ENCODE measurements at regions not wholly inside any gene's neighbourhood (a gene's known extent, or its start where the extent isn't known, plus 50 kb on each side); places are given as distances from the start of the nearest gene placed in this dataset.

DNA sequence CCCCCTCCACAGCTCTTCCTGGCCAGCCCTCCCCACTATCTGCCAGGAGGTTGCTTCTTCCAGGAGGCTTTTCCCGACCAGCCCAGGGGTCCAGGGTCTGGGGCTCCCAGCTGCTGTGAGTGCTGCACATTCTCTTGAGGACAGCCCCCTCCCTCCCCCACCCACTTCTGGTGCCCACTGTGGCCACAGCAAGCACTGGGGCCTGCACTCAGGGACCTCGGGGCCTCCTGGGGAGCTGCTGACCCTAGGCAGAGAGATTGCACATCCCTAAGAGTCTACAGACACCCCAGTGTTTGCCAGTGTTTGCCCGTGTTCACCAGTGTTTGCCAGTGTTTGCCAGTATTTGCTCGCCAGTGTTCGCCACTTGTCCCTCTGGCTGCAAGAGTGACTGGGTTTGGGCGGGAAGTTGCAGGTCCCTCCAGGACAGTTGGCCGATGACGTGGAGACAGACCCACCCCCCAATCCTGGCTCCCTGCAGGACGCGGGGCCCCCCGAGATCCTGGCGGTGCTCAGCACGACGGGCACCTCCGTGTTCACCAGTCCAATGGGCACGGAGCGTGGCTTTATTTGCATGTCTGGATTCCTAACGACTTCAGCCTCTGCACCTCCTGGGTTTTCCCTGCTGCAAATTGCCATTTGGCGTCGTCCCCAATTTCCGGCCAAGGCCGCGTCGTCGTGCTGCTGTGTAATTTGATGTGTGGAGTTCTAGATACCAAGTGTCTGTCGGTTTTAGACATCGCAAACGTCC lies 87.5 kb upstream of the NKX1-1 start:
- DNase-seq = no peak

DNA sequence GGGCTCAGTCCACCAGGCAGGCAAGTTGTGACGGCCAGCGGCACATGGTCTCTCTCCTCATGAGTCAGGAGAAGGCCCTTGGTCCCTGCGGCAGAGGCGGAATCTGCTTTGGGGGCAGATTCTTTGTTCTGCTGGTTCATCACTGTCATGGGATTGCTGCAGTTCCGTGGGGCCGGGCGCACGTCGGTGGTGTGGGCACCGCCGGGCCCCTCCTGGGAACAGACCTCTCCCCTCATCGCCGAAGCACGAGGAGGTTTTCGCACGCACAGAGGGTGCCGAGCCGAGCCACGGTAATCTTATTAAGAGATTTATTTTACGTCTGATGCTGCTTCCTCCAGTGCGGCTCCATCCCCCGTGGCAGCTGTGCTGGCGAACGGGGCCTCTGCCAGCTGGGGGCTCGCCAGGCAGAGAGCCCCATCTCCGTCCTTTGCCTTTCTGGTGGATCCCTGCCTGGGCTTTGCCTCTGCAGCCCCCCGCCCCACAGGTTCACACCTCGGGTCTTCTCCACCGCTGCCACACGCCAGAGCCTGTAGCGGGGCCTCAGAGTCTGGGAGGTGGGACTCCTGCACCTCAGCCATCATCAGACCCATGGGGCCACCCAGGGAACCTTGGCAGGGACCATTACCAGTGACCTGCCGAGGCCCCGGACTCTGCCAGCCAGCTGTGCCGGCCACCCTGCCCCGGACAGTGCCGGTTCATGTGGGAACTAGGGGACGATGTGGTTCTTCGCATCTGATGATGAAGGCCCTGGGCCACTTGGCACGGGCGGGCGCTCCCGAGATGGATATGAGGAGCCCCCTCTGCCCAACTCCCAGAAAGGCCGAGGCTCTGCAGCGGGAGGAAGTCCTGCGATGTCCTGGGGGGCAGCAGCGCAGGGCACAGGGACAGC lies 86.7 kb upstream of the NKX1-1 start:
- DNase-seq = no peak

DNA sequence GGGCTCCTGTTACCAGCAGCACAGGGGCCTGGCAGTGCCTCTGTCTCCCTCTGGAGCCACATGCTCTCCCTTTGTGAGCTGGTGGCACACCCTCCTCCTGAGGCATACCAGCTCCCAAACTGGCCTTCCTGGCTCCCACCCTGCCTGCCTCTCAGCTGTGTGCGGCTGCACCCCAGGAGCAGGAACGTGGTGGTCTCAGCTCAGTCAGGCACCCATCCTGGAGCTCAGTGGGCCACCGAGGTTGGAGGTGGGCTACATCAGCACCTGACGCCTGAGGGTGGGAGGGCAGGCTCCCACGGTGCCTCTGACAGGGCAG lies 85.9 kb upstream of the NKX1-1 start:
- DNase-seq = no peak

DNA sequence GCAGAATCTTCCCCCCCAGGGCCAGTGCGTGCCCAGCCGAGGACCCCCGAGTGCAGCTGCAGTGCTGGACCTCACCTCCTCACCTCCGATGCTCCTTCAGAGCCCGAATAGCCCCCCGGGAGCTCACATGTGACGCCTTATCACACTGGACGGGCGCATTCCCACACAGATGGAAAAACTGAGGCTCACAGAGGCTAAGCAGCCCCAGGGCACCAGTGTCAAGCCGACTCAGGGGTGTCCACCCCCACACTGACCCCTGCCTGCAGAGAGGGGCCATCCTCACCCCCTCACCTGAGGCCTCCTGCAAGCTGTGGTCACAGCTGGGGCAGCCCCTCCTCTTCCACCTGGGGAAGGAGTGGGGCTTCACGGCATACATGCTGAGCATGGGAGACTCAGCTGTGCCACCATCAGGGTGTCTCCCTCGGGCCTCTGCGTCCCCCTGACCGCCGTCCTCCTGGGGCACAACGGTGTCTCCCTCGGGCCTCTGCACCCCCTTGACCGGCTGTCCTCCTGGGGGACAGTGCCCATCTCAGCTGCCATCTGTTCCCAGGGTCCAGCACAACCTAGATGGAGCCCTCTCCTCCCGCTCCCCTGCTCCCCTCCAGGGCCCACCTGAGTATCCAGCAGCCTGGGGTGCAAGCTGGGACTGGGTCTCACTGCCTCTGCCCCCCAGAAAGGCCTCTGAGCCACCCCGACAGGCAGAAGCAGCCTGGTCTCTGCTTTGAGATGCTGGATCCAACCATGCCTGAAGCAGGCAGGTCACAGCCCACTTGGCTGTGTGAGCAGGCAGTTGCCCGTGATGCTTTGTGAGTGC lies 85.3 kb upstream of the NKX1-1 start:
- DNase-seq = no peak

DNA sequence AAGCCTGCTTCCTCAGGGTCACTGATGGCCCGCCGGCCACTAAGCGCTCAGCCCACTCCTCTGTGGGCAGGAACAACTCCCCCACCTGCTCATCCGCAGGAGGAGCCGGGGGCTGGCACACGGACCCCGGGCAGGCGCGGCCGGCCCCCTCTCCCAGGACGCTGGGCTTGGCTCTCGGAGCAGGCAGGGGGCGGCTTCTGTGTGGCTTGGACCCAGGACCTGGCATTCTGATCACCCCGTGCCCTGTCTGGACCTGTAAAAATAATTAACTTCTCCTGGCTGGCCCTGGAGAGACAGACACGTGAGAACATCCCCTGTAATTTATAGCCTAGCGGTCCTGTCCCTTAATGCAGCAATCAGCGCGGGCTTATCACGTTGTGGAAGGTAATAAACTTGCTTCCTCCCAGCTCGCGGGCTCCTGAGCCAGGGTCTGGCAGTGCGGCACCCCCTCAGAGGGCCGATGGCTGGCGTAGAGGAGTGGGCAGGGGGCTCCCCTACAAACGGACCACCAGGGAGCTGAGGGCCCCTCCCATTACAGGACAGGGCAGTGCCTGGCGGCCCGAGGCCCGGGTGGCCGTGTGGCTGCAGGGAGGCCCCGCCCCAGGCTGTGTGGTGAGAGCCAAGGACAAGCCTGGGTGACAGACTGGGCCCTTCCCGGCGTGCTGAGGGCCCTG lies 84.5 kb upstream of the NKX1-1 start:
- no peak for DNase-seq

DNA sequence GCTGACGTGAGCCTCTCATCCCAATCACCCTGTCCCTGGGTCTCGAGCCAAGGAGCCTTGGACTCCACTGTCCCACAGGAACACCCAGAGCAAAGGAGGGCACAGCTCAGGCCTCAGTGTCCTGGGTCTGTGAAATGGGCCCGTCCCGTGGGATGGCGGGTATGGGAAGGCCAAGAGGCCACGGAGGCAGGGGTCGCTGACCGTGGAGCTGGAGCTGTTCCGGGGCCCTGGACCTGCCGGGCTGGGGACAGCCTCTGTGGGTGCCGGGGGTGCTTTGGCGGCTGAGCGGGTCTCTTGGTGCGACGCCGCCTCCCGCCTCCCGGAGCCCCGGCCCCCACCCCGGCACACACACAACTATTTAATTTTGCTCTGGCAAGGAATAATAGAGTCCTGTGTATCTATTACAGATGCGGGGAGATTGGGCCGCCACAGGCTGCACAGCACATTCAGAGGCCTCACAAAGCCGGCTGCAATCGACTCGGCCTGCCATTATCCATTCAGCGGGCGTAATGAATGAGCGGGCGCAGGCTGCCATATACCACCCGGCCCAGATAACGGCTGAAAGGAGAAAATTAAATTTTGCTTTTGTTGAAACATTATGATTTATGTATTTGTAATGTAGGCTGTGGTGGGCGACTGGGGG lies 83.9 kb upstream of the NKX1-1 start:
- DNase-seq = no peak

DNA sequence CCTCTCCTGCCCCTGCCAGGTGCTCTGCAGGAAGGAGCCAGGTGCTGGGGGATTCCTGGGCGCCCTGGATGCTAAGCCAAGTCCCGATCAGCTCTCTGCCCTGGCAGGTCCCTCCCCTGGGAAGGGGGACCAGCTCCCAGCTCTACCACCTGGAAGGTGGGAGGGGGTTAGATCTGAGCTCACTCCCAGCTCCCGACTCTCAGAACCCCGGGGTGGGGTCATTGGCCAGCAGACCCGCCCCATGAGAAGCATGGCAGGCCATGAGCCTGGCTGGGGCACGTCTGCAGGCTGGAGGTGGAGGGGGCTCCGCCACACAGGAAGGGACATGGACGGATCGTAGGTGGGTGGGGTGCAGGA lies 83.4 kb upstream of the NKX1-1 start:
- DNase-seq = no peak

DNA sequence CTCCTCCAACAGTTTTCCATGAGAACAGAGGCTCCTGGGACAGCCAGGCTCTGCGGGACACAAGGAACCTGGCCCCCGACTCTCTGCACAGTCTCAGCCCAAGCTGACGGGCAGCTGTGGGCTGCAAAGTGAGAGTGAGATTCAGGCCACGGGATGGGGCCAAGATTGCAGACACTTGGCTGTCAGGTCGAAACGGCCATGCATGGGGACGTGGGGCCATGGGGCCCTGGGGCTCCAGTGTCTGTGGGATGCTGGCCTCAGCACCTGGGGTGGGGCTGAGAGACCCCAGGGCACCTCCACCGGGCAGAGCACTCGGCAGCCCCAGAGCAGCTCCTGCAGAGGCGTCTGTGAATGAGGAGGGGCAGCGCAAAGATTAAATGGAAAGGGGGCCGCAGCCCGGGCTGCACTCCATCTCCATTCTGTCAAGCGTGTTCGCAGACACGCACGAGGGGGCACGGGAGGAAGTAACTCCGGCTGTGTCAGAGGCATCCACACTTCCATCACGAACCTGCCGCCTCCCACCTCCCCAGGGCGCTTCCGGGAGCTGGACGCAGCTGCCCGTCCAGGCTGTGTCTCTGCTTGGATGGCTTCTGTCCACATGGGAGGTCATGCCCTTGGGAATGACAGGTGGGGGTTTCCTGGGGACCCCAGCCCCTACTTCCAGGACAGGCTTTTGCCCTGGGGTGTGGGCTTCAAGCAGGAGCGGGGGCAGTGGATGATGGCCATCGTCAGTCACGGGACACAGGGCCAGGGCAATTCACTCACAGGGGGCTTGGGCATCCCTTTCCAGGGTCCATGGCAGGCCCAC lies 82.8 kb upstream of the NKX1-1 start:
- DNase-seq = no peak

DNA sequence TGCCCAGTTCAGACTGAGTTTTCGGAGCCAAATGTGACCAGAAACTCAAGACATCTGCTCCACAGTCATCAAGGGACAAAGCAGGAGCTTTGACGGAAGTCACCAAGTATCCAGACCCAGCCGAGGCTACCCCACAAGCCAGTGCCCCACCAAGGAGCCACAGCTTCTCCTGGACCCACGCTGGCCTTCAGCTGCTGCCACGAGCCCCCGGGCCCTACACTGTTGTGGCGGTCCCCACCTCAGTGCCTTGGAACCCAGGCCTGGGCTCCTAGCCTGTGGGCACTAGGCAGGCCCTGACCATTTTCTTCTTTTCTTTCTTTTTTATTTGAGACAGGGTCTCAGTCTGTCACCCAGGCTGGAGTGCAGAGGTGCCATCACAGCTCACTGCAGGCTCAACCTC lies 82.1 kb upstream of the NKX1-1 start:
- no peak for DNase-seq

DNA sequence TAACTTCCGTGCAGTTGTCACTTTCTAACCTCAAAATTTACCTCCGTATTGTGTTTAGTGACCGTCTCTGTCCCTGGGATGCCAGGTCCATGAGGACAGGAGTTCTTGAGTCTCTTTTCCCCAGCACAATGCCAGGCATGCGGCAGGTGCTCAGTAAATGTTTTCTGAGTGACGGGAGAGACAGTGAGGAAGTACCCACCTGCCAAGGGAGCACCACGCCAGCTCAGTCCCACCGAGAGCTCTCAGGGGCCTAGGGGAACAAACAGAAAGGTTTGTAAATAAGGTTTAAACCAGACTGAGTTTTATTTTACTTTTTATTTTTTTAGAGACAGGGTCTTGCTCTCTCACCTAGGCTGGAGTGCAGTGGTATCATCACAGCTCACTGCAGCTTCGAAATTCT lies 81.5 kb upstream of the NKX1-1 start:
- no peak for DNase-seq

DNA sequence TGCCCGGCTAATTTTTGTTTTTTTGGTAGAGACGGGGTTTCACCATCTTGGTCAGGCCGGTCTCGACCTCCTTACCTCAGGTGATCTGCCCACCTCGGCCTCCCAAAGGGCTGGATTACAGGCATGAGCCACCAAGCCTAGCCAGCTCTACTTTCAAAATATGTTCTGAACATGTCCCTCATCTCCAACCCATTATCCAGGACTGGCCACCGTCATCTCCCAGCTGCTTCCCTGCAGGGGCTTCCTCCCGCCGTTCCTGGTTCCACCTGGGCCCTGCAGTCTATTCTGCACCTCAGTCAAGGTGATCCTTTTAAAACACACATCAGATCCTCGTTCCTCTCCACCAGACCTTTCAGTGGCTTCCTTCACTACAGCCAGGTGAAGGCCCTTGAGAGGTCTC lies 80.9 kb upstream of the NKX1-1 start:
- no peak for DNase-seq

DNA sequence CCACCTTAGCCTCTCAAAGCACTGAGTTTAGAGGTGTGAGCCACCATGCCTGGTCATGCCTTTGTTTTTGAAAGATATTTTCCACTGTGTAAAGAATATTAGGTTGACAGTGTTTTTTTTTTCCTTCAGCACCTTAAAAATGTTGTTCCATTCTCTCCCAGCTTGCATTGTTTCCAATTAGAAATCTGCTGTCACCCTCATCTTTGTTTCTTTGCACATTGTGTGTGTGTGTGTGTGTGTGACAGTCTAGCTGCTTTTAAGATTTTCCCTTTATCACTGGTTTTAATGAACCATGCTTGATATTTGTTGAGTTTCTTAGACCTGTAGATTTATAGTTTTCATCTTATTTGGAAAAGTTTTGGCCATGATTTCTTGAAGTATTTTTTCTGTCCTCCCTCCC lies 79.0 kb upstream of the NKX1-1 start:
- DNase-seq = no peak

DNA sequence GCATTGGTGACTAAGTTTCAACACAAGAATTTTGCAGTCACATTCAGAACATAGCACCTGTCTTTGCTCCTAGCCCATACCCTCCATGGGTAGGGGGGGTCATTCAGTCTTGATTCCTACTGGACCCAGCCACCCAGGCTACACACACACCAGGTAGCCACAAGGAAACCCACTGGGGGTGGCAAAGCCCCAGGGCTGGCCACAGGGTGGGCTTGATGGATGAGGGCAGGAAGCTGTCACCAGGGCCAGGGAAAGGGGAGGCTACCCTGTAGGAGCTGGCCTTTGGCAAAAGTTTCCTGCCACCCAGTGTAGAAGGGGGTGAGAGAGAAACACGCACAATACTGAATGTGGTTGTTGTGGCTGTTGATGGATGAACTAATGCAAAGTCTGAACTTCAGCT lies 74.5 kb upstream of the NKX1-1 start:
- DNase-seq = no peak

DNA sequence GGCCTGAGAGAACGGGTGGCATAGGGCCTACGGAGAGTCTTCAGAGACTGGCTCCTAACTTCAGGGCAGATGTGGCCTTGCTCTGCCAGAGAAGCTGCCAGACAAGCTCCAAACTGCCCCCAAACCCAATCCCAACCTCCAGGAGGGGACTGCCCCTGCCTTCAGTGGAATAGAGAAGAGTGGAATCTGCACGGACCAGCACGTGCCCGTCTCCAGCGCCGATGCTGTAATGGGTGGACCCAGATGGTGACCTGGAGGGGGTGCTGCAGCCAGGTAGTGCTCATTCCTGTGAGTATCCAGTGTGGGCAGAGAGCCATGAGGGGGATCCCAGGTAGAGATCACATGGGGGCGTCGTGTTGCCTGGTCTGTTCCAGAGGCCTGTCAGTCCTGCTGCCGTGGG lies 73.2 kb upstream of the NKX1-1 start:
- DNase-seq = no peak

DNA sequence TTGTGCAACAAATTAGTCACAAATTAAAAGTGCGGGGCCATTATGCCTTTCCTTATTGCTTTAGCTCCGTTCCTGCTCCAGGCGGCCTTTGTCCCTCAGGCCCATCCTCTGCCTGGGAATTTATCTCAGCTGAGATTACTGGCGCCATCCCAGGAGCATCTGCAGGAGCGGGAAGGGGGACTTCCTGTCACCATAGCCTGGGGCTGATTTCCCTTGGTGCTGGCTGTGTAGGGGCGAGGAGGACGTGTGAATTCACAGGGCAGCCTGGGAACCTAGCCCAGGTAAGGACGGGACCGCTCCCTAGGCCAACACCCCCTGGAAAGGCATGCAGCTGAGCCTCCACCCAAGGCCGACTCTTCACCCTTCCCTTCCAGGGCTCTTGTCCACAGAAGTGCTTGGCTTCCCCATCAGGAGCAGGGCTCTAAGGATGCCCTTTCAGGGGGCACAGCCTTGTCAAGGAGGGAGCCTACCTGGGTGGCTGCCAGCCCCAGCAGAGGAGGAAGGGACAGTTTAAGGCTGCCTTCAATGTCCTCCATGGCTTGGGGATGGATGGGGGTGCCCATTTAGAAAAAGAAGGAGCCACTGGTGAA lies 72.6 kb upstream of the NKX1-1 start:
- DNase-seq = no peak

DNA sequence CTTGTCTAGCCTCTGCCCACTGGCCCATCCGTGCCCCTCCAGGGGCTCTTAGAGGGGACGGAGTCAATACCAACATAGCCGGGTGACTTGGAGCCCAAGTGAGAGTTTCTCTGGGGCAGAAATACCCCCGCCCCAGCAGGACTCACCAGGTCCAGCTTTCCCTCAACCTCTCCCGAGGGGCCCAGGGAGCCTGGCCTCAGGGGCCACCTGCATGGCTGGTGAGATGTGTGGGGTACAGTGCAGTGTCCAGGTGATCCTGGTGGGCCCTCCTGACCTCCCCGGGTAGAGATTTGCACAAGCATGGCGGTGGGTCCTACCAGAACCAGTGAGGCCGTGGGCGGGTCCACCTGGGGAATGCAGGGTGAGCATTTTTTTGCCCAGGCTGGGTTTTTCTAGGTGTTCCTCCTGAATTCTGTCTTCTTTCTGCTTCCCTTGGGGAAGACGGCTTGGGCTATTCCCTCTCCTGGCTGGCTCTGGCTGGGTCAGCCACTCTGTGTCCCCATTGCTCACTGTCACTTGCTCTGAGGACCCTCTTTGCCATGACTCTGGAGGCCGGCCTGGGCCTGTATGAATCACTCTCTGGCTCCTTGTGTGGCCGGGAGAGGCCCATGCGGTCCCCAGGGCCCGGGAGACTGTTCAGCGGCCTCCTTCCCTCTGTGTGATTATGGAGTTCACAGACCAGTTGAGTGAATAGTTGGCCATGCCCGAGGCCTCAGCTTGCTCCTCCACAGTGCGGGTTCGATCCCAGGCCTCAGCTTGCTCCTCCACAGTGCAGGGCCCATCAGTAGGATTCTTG lies 71.0 kb upstream of the NKX1-1 start:
- DNase-seq = no peak

DNA sequence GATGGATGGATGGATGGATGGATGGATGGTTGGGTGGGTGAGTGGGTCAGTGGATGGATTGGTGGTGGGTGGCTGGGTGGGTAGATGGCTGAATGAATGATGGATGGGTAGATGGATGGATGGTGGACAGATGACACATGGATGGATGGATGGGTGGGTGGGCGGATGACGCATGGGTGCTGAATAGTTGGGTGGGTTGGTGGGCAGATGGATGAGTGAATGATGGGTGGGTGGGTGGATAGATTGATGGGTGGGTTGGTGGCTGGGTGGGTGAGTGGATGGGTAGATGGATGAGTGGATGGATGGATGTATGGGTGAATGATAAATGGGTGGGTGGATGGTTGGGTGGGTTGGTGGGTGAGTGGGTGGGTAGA lies 69.9 kb upstream of the NKX1-1 start:
- no peak for DNase-seq

DNA sequence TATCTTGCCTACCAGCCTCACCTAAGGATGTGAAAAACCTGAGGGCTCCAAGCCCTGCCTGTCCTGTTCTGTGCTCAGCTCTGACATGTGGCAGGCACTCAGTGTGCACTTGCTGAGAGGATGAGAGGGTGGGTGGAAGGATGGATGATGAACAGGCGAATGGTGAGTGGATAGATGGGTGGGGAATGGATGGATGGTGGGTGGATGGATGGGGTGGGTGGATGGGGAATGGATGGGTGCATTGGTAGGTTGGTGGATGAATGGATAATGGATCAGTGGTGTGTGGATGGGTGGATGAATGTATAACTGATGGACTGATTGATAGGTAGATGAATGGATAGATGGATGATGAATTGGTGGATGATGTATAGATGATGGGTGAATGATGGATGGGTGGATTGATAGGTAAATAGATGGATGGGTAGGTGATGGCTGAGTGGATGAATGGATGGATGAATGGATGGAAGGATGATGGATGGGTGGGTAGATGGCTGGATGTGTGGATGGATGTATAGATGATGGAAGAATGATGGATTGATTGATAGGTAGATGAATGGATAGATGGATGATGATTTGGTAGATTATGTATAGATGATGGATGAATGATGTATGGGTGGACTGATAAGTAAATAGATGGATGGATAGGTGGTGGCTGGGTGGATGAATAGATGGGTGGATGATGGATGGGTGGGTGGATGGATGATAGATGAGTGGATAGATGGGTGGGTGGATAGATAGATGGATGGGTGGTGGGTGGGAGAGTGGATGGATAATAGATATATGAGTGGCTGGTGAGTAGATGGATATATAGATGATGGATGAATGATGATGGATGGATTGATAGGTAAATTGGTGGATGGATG lies 69.3 kb upstream of the NKX1-1 start:
- DNase-seq = no peak

All from suppressor macrophage treated with lipopolysaccharide for 1 hour (primary cell).